Smooth muscle cell (in vitro differentiated cells): ENCODE measurements at regions not wholly inside any gene's neighbourhood (a gene's known extent, or its start where the extent isn't known, plus 50 kb on each side); places are given as distances from the start of the nearest gene placed in this dataset.

ENCODE experiments used
- DNase-seq: peaks from one replicate; lab custom pipeline; 2025; ENCODE audit not compliant: unreplicated experiment; lab: John Stamatoyannopoulos, UW
- H2AFZ ChIP-seq: fragments of 200-600 bp; sonication (generic); 2 replicates; pipeline ENCODE4 v1.6.0; 2016; ENCODE audit warnings: antibody characterized with exemption, low read depth, mild to moderate bottlenecking
- H3F3A ChIP-seq: fragments of 200-600 bp; sonication (generic); 2 replicates; pipeline ENCODE4 v1.6.0; 2017; ENCODE audit warnings: antibody characterized with exemption, low read depth
- H3K27ac ChIP-seq: fragments of 200-600 bp; sonication (generic); 2 replicates; pipeline ENCODE4 v1.5.1; 2016; ENCODE audit warnings: low read depth, mild to moderate bottlenecking
- H3K27me3 ChIP-seq: fragments of 200-600 bp; sonication (generic); 2 replicates; pipeline ENCODE4 v1.6.1; 2016; ENCODE audit warnings: low read depth, mild to moderate bottlenecking
- H3K36me3 ChIP-seq: fragments of 200-600 bp; sonication (generic); 2 replicates; pipeline ENCODE4 v1.5.1; 2016; ENCODE audit warnings: low read depth
- H3K4me1 ChIP-seq: fragments of 200-600 bp; sonication (generic); 2 replicates; pipeline ENCODE4 v1.5.1; 2016; ENCODE audit warnings: low read depth
- H3K4me2 ChIP-seq: fragments of 200-600 bp; sonication (generic); 2 replicates; pipeline ENCODE4 v1.6.0; 2016; ENCODE audit warnings: mild to moderate bottlenecking
- H3K4me3 ChIP-seq: fragments of 200-600 bp; sonication (generic); 2 replicates; pipeline ENCODE4 v1.5.1; 2016; ENCODE audit warnings: mild to moderate bottlenecking
- H3K79me2 ChIP-seq: fragments of 200-600 bp; sonication (generic); 2 replicates; pipeline ENCODE4 v1.6.0; 2016; ENCODE audit warnings: low read depth, mild to moderate bottlenecking
- H3K9ac ChIP-seq: fragments of 200-600 bp; sonication (generic); 2 replicates; pipeline ENCODE4 v1.6.0; 2016; ENCODE audit warnings: low read depth
- H3K9me3 ChIP-seq: fragments of 200-600 bp; sonication (generic); replicated peaks from 2 replicates; pipeline ENCODE4 v1.5.1; 2016; ENCODE audit warnings: low read depth
- H4K20me1 ChIP-seq: fragments of 200-600 bp; sonication (generic); 2 replicates; pipeline ENCODE4 v1.6.0; 2016; ENCODE audit warnings: low read depth
- CTCF ChIP-seq: fragments of 200-600 bp; sonication (generic); IDR thresholded peaks from 2 replicates; pipeline ENCODE4 v1.5.1; 2017; ENCODE audit warnings: borderline replicate concordance, mild to moderate bottlenecking, antibody characterized with exemption; ENCODE audit not compliant: insufficient read depth, poor library complexity, severe bottlenecking
- WGBS: methylation state at CpG from one replicate; pipeline ENCODE4 v1.1.7; 2016; ENCODE audit warnings: low lambda C conversion rate; 5-methylcytosine and 5-hydroxymethylcytosine counted together

GRCh38 chr14:38950676-38951075 lies 152.4 kb downstream of the SEC23A start:
- H2AFZ ChIP-seq, result no peak overlapping the region
- no peaks in the 10 kb centered on the region for H3K36me3 ChIP-seq
- no peaks in the 10 kb centered on the region for H3F3A ChIP-seq
- no peaks in the 10 kb centered on the region for H3K79me2 ChIP-seq
- H3K9me3 ChIP-seq, result no peaks in the 10 kb centered on the region
- H3K27me3 ChIP-seq, result no peaks in the 10 kb centered on the region
- no peak for DNase-seq
- no peaks in the 10 kb centered on the region for H3K4me1 ChIP-seq
- no peak overlapping the region for H3K27ac ChIP-seq
- H4K20me1 ChIP-seq, result no peaks in the 10 kb centered on the region
- TF ChIP-seq CTCF, result no peak
- no peak overlapping the region for H3K4me3 ChIP-seq
- H3K4me2 ChIP-seq, result no peak overlapping the region
- H3K9ac ChIP-seq, result no peak overlapping the region
- 74% methylated on average over 4 of the region's 4 CpGs for WGBS

- WGBS, result 95% methylated on average over 6 of the region's 6 CpGs
- Histone ChIP-seq H4K20me1 (no peaks in the 10 kb centered on the region), H3K9ac (no peak overlapping the region), H3K9me3 (no peaks in the 10 kb centered on the region), H2AFZ (no peak overlapping the region), H3K79me2 (no peaks in the 10 kb centered on the region), H3K27ac (no peak overlapping the region), H3K4me3 (no peak overlapping the region), H3K4me1 (no peaks in the 10 kb centered on the region), H3K36me3 (no peaks in the 10 kb centered on the region), H3F3A (no peaks in the 10 kb centered on the region), H3K27me3 (no peaks in the 10 kb centered on the region), H3K4me2 (no peak overlapping the region)
- DNase-seq, result no peak
- TF ChIP-seq CTCF, result no peak
Observed at GRCh38 chr14:38948576-38948975, 154.5 kb downstream of the SEC23A start.

GRCh38 chr14:38948171-38948570 lies 154.9 kb downstream of the SEC23A start:
- TF ChIP-seq CTCF, result no peak
- no peak overlapping the region for H3K4me3 ChIP-seq

GRCh38 chr14:38947343-38947742 lies 155.7 kb downstream of the SEC23A start:
- H3K4me2 ChIP-seq, result no peak overlapping the region
- WGBS, result 83% methylated on average over 1 of the region's 1 CpG
- no peaks in the 10 kb centered on the region for H3F3A ChIP-seq
- no peak overlapping the region for H3K9ac ChIP-seq
- H4K20me1 ChIP-seq, result no peaks in the 10 kb centered on the region
- no peaks in the 10 kb centered on the region for H3K4me1 ChIP-seq
- no peak overlapping the region for H2AFZ ChIP-seq
- H3K79me2 ChIP-seq, result no peaks in the 10 kb centered on the region
- TF ChIP-seq CTCF, result no peak
- H3K36me3 ChIP-seq, result no peaks in the 10 kb centered on the region
- DNase-seq, result no peak
- H3K27me3 ChIP-seq, result no peaks in the 10 kb centered on the region
- H3K4me3 ChIP-seq, result no peak overlapping the region
- no peak overlapping the region for H3K27ac ChIP-seq
- H3K9me3 ChIP-seq, result no peaks in the 10 kb centered on the region

More at GRCh38 chr14:38948171-38948570, 154.9 kb downstream of the SEC23A start:
- Histone ChIP-seq H3K27ac (no peak overlapping the region), H4K20me1 (no peaks in the 10 kb centered on the region), H3K9ac (no peak overlapping the region), H3K36me3 (no peaks in the 10 kb centered on the region), H2AFZ (no peak overlapping the region), H3K79me2 (no peaks in the 10 kb centered on the region), H3K4me2 (no peak overlapping the region), H3K27me3 (no peaks in the 10 kb centered on the region), H3F3A (no peaks in the 10 kb centered on the region), H3K9me3 (no peaks in the 10 kb centered on the region), H3K4me1 (no peaks in the 10 kb centered on the region)
- WGBS, result 76% methylated on average over 1 of the region's 1 CpG
- DNase-seq, result no peak
